ENCODE measurements at regions not wholly inside any gene's neighbourhood (a gene's known extent, or its start where the extent isn't known, plus 50 kb on each side); places are given as distances from the start of the nearest gene placed in this dataset.

DNA sequence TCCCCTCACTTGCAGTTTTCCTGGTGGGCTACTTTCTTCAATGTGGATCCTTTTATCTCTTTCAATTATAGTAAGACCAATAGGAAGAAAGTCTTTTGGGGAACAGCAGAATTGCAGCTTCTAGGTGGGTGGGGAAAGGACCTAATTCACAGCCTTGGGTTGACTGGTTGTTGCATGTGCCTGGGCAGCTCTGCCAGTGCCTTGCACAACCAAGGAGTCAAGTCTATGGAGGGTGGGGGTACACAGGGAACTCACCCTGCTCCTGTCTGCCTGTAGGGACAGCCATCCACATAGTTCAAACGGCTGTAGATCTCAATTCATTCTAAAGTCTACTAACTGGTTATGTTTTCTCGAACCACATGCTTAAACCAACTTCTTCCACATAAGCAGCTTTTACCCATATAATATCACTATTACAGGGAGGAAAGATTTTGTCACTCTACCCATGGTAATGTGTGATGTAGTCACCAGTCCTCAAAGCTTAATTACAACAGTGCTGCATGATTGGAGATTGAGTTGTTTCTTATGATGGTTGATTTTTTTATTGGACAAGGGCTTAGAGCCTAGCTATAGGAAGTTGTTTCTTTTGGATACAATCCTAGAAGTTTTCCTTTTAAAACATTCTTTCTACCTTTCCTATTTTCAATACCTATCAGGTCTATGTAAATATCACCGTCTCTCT is 117.7 kb upstream of the FRMD6 start:
- TF ChIP-seq, protein P1, sequence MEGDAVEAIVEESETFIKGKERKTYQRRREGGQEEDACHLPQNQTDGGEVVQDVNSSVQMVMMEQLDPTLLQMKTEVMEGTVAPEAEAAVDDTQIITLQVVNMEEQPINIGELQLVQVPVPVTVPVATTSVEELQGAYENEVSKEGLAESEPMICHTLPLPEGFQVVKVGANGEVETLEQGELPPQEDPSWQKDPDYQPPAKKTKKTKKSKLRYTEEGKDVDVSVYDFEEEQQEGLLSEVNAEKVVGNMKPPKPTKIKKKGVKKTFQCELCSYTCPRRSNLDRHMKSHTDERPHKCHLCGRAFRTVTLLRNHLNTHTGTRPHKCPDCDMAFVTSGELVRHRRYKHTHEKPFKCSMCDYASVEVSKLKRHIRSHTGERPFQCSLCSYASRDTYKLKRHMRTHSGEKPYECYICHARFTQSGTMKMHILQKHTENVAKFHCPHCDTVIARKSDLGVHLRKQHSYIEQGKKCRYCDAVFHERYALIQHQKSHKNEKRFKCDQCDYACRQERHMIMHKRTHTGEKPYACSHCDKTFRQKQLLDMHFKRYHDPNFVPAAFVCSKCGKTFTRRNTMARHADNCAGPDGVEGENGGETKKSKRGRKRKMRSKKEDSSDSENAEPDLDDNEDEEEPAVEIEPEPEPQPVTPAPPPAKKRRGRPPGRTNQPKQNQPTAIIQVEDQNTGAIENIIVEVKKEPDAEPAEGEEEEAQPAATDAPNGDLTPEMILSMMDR (conservative IDR thresholded peaks at IDR 0.05; ENCODE audit: low read depth, low read length) = no peak
- no peak for TF ChIP-seq EZH2 (IDR thresholded peaks at IDR 0.05; ENCODE audit: borderline replicate concordance, low read depth, low read length, poor library complexity, severe bottlenecking)

Measured in A673 (cell line).